Progenitor cell of endocrine pancreas (in vitro differentiated cells): ENCODE measurements at regions not wholly inside any gene's neighbourhood (a gene's known extent, or its start where the extent isn't known, plus 50 kb on each side); places are given as distances from the start of the nearest gene placed in this dataset.

ENCODE experiments used
- DNase-seq: peaks from one replicate; pipeline ENCODE4 v3.0.0; 2021; ENCODE audit warnings: low spot score; ENCODE audit not compliant: unreplicated experiment
- H3K27ac Mint-ChIP-seq: 2 replicates; pipeline ENCODE4 v1.8.0; 2021; ENCODE audit warnings: mild to moderate bottlenecking, moderate library complexity, mixed read lengths
- H3K27me3 Mint-ChIP-seq: 2 replicates; pipeline ENCODE4 v1.8.0; 2021; ENCODE audit warnings: mixed read lengths
- H3K36me3 Mint-ChIP-seq: 2 replicates; pipeline ENCODE4 v1.8.0; 2022; ENCODE audit warnings: mixed read lengths; ENCODE audit not compliant: insufficient read depth
- H3K4me1 Mint-ChIP-seq: 2 replicates; pipeline ENCODE4 v1.8.0; 2021; ENCODE audit warnings: low read depth, mixed read lengths
- H3K4me3 Mint-ChIP-seq: 2 replicates; pipeline ENCODE4 v1.8.0; 2021; ENCODE audit warnings: low read depth, mild to moderate bottlenecking, moderate library complexity, mixed read lengths
- H3K9me3 Mint-ChIP-seq: 2 replicates; pipeline ENCODE4 v1.8.0; 2021; ENCODE audit warnings: low read depth, mixed read lengths
- TF ChIP-seq, protein P1 (sequence below): fragments of 200-600 bp; sonication (generic); IDR thresholded peaks from one replicate; pipeline ENCODE4 v1.5.0; 2021; ENCODE audit warnings: antibody characterized with exemption, mild to moderate bottlenecking; ENCODE audit not compliant: unreplicated experiment

GRCh38 chr3:107431246-107432012 is 54.2 kb downstream of the CCDC54 start:
- Mint-ChIP-seq H3K4me1 (peaks cover 17% of the 10 kb centered on the region), H3K27me3 (peaks cover 16% of the 10 kb centered on the region), H3K36me3 (no peaks in the 10 kb centered on the region), H3K27ac (peak overlapping the region; percentile 99), H3K9me3 (no peaks in the 10 kb centered on the region), H3K4me3 (peak overlapping the region; percentile 92)
- peak; percentile 52 for DNase-seq
- TF ChIP-seq, protein P1, sequence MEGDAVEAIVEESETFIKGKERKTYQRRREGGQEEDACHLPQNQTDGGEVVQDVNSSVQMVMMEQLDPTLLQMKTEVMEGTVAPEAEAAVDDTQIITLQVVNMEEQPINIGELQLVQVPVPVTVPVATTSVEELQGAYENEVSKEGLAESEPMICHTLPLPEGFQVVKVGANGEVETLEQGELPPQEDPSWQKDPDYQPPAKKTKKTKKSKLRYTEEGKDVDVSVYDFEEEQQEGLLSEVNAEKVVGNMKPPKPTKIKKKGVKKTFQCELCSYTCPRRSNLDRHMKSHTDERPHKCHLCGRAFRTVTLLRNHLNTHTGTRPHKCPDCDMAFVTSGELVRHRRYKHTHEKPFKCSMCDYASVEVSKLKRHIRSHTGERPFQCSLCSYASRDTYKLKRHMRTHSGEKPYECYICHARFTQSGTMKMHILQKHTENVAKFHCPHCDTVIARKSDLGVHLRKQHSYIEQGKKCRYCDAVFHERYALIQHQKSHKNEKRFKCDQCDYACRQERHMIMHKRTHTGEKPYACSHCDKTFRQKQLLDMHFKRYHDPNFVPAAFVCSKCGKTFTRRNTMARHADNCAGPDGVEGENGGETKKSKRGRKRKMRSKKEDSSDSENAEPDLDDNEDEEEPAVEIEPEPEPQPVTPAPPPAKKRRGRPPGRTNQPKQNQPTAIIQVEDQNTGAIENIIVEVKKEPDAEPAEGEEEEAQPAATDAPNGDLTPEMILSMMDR, result peak; percentile 10

GRCh38 chr3:107432013-107432515 is 54.8 kb downstream of the CCDC54 start:
- peaks cover 17% of the 10 kb centered on the region for H3K4me1 Mint-ChIP-seq
- TF ChIP-seq, protein P1, result no peak
- no peaks in the 10 kb centered on the region for H3K9me3 Mint-ChIP-seq
- peak overlapping the region; percentile 92 for H3K4me3 Mint-ChIP-seq
- peak overlapping the region; percentile 99 for H3K27ac Mint-ChIP-seq
- DNase-seq, result no peak
- H3K27me3 Mint-ChIP-seq, result peaks cover 16% of the 10 kb centered on the region
- no peaks in the 10 kb centered on the region for H3K36me3 Mint-ChIP-seq

GRCh38 chr3:107432646-107433045 is 55.4 kb downstream of the CCDC54 start:
- H3K36me3 Mint-ChIP-seq, result no peaks in the 10 kb centered on the region
- DNase-seq, result no peak
- no peaks in the 10 kb centered on the region for H3K9me3 Mint-ChIP-seq
- peaks cover 17% of the 10 kb centered on the region for H3K4me1 Mint-ChIP-seq
- TF ChIP-seq, protein P1, result no peak
- peaks cover 16% of the 10 kb centered on the region for H3K27me3 Mint-ChIP-seq
- peak overlapping the region; percentile 92 for H3K4me3 Mint-ChIP-seq
- peak overlapping the region; percentile 99 for H3K27ac Mint-ChIP-seq

- TF ChIP-seq, protein P1, result no peak
- DNase-seq, result no peak
- Mint-ChIP-seq H3K27me3 (peaks cover 6% of the 10 kb centered on the region), H3K27ac (no peak overlapping the region), H3K4me1 (peaks cover 16% of the 10 kb centered on the region), H3K9me3 (no peaks in the 10 kb centered on the region), H3K4me3 (no peak overlapping the region), H3K36me3 (no peaks in the 10 kb centered on the region)
Observed at GRCh38 chr3:107436029-107436428, 58.8 kb downstream of the CCDC54 start.

DNA sequence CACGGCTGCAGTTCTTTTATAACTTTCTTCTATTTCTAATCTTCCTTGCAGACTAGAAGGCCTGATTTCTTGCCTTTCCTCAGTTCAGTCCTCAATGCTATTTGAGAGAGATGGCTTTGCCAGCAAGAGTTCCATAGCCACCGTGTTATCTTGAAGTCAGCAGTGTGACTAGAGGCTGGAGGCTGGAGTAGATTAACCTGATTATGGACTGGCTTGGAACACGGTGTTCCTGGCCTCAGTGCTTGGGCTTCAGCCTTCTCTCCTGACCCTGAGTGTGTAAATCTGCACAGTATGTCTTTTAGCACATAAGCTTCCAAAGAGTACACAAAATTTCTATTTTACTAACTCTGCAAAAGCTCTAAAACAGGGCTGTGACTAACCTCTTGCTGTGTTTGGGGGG is 61.4 kb downstream of the CCDC54 start:
- Mint-ChIP-seq H3K36me3 (no peaks in the 10 kb centered on the region), H3K27me3 (peaks cover 6% of the 10 kb centered on the region), H3K4me3 (no peak overlapping the region), H3K9me3 (no peaks in the 10 kb centered on the region), H3K4me1 (peaks cover 10% of the 10 kb centered on the region), H3K27ac (no peak overlapping the region)
- TF ChIP-seq, protein P1, result no peak
- no peak for DNase-seq
